ENCODE measurements at regions not wholly inside any gene's neighbourhood (a gene's known extent, or its start where the extent isn't known, plus 50 kb on each side); places are given as distances from the start of the nearest gene placed in this dataset.

DNA sequence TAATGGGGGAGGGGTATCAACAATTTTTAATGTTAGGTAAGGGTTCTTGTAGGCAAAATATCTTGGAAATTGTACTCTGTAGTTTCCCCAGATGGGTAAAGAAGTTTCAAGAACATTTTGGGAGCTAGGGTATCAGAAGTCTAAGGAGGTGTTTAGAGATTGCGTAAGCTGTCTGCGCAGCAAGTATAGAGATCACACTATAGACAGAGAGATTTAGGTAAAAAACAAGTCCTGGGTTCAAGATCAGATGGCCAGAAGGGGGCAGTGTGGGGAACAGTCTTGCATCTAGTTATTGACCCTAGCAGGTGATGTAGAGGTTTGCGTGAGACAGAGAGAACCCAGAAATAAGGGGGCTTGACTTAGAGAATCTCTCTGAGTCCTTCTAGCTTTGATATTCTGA lies 80.8 kb downstream of the S1PR1 start:
- no peak for DNase-seq

- peak; percentile 59 for DNase-seq
Measured at GRCh38 chr1:101323535-101323934, 86.7 kb downstream of the S1PR1 start.

- peak; percentile 48 for DNase-seq
Measured at GRCh38 chr1:101325144-101325543, 88.3 kb downstream of the S1PR1 start.

DNA sequence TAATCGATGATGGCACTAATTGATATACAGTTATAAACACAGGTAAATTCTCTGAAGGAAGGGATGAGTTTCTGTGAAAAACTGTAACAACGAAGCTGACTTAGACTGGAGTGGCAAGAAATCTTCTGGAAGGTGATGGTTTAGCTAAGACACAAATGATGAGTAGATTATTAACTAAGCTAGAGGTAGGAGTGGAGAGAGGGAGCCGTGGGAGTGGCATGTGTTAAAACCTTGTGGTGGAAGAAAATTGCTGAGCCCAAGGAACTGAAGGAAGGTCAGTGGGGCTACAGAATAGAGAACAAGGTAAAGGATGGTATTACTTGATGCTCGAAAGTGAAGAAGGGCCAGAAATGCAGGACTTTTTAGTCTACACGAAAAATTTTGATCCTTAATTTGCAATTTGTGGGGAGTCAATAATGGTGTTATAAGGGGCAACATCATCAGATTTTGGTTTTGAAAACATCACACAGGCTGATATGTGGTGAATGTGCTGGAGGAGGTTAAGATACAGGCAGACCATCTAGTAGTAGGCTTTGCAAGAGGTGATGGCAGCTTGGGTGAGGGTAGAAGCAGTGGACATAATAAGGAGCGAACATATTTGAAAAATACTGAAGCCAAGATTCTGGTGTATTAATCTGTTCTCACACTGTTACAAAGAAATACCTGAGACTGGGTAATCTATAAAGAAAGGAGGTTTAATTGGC lies 93.8 kb downstream of the S1PR1 start:
- DNase-seq, result no peak

DNA sequence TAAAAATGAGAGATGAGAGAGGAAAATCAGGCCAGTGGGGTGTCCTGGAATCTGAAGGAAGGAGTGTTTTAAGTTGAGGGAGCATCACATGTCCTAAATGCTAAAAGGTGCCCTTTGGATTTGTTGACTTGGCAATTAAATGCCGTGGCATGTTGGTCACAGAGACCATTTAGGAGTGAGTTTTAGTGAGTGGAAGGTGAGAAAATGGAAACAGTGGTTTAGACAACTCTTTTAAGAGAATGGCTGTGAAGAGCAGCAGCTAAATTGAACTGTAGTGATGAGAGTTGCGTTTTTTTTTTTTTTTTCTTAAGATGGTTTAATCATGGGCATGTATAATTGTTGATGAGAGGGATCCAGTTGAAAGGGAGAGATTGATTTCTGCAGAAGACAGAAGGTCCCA lies 95.0 kb downstream of the S1PR1 start:
- no peak for DNase-seq

DNA sequence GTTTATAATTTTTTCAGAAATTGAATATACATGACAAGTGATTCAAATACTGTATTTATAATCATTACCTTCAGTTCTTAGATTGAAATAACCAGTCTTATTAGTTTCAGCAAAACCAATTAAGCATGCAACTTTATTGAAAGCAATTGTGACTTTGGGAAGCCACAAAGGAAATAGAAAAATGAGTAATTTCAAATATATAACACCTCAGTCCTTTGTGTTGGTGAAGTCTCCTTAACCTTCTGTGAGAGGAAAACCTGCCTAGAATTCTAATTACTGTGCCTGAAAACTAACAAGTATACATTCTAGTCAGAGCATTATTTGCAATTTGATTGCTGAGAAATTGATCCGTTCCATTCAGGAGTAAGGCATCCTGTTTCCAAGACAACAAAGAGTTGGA lies 95.8 kb downstream of the S1PR1 start:
- DNase-seq, result no peak

GRCh38 chr1:101333186-101333585 lies 96.4 kb downstream of the S1PR1 start:
- DNase-seq, result no peak

DNA sequence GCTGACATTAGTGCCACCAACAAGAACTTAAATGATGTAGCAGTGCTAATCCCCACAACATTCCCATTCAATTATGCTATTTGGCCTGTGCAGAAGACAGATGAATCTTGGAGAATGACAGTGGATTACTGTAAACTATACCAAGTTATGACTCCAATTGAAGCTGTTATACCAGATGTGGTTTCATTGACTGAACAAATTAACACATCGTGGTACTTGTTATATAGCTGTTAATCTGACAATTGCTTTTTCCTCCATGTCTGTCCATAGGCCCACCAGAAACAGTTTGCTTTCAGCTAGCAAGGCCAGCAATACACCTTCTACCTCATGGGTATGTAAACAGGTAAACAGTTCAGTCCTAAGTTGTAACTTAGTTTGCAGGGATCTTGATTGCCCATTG lies 101.1 kb downstream of the S1PR1 start:
- DNase-seq, result no peak

DNA sequence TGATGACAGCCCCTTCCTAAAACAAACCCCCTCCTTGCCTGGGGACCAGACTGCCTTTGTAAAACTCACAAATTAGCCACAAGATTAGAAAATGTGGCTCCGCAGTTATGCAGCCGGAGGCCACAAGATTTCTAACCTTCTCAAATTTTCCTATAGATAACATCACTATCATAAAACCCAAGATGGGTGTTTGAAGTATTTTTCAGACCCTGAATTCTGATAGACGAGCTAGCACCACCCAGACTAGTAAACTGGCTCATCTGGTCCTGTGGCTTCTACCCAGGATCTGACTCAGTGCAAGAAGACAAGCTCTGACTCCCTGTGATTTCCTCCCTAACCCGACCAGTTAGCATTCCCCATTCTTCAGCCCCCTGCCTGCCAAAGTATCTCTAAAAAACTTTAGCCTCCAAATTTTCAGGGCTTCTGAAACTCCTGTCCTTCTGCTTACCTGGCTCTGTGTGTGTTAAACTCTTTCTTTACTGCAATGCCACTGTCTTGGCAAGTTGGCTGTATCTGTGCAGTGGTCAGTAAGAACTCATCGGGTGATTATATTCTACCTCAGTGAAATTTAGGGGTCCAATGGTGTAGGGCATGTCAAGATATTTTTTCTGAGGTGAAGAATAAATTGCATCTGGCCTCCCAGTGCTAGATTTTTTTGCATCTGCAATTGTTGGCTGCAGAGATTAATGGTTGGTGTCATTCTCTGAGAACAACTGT lies 102.1 kb downstream of the S1PR1 start:
- DNase-seq, result no peak

- DNase-seq, result no peak
Measured at GRCh38 chr1:101344745-101345144, 107.9 kb downstream of the S1PR1 start.

DNA sequence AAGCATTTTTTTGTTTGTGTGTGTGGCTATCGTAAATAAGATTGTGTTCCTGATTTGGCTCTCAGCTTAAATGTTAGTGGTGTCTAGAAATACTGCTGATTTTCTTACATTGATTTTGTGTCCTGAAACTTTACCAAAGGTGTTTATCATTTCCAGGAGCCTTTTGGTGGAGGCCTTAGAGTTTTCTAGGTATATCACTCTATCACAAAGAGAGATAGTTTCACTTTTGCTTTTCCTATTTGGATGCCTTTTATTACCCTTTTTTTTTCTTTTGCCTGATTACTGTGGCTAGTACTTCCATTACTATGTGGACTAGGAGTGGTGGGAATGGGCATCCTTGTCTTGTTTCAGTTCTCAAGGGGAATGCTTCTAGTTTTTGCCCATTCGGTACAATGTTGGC lies 109.6 kb downstream of the S1PR1 start:
- no peak for DNase-seq

DNA sequence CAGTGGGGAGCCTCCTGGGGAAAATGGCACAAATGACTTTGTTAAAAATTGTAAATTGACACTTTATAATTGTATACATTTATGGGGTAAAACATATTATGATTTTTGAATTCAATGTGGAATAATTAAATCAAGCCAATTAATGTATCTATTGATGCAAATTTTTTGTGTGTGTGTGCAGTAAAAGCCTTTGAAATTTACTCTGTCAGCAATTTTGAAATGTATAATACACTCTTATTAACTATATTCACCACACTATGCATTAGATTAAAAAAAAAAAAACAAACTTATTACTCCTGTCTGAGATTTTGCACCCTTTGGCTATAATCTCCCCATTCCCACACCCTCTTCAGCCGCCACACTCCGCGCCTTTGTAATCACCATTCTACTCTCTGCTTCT lies 119.2 kb downstream of the S1PR1 start:
- no peak for DNase-seq

DNA sequence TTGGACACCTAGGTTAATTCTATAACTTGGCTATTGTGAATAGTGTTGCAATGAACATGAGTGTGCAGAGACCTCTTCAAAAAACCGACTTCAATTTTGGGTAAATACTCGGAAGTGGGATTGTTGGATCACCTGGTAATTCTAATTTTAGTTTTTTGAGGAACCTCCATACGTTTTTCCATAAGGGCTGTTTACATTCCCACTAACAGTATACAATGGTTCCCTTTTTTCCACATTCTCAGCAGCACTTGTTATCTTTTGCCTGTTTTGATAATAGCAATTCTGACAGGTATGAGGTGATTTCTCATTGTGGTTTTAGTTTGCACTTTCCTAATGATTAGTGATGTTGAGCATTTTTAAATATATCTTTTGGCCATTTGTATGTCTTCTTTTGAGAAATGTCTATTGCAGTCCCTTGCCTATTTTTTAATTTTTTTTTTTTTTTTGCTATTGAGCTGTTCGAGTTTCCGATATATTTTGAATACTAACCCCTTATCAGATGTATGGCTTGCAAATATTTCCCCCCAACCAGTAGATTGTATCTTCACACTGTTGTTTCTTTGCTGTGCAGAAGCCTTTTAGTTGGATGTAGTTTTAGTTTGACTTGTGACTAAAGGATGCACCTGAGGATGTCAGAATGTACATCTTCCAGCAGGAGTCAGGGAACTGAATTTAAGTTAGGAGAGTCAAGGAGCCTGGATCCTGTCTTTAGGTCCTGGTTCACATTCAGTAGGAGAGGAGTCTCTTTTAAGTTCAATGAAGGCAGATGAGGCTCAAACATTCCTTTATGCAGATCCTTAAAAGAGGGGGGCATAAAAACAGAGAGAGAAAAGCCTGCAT lies 120.0 kb downstream of the S1PR1 start:
- no peak for DNase-seq

- peak; percentile 38 for DNase-seq
Measured at GRCh38 chr1:101357444-101357986, 120.7 kb downstream of the S1PR1 start.

DNA sequence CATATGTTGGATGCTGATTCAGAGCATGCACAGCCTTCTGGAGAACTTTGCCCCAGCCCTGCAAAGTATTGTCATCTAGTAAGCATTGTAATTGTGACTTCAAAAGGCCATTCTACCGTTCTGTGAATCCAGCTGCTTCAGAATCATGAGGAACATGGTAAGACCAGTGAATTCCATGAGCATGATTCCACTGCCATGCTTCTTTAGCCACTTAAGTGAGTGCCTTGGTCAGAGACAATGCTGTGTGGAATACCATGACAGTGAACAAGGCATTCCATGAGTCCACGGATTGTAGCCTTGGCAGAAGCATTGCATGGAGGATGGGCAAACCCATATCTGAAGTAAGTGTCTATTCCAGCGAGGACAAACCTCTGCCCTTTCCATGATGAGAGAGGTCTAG lies 123.7 kb downstream of the S1PR1 start:
- DNase-seq, result no peak

DNA sequence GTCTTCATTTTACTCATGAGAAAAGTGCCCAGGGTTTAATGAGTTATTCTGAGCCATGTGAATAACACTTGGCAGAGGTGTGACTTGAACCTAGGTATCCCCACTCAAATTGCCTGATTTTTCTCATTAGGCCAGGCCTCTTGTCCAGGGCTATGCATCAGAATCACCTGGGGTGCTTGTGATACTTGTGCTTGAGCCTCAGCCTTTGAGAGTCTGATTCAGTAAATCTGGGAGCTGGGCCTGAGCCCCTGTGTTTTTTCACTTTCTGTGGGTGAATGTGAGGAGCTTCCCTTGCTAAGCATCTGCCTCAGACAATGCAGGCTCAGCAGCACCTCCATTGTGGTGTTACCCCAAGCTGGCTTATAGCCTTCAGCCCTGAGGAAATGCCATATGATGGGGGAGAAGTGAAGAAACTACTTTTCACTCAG lies 127.1 kb downstream of the S1PR1 start:
- DNase-seq, result no peak

- no peak for DNase-seq
Measured at GRCh38 chr1:101364370-101365120, 127.7 kb downstream of the S1PR1 start.

DNA sequence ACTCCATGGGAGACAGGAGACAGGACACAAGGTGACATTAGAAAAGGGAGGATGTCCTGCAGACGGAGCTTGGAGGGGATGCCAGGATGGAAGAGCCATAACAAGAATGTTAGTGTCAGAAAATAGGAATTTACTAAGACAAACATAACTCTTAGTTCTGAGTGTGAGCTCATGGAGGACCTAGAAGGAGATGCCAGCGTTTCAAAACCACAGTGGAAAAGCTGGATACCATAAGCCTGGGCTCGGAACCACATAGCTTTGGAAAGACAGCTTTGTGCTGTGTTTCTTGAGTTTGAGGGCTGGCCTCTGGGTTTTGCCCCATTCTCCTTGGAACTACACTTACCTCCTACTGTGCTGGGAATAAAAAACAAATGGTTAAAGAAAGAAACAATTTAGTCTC lies 128.4 kb downstream of the S1PR1 start:
- DNase-seq, result no peak

- DNase-seq, result no peak
Measured at GRCh38 chr1:101365878-101366277, 129.1 kb downstream of the S1PR1 start.

DNA sequence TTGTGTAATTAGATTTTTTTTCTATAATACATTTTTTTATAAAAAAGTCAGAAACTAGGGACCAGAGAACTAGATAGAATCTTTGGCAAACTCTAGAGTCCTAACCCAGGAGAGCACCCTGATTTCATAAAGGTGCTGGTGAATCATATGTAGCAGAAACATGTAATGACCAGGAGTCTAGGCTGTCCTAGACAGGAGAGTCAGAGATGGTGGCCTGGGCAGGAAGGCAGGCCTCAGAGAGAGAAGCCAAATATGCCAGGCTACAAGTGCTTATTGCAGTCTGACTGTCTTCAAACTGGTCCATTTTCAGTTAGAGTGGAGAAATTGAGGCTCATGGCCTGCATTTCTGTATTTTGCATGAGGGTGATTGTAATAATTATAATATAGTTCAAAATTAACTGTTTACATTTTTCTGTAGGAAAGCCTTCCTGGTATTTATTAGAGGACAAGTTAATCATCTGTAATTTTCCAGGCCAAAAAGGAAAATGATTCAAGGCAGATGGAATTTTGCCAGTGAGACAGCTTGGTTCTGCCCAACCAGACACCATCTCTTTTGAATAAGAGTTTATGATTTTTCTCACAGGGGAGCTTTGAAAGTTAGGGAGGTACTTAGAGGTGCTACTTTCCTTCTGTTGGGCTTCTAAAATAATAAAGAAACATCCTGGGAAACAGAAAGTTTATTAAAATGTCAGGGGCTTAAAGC lies 129.8 kb downstream of the S1PR1 start:
- no peak for DNase-seq

- DNase-seq, result no peak
Measured at GRCh38 chr1:101367630-101368029, 130.8 kb downstream of the S1PR1 start.

GRCh38 chr1:101370488-101370887 lies 133.7 kb downstream of the S1PR1 start:
- DNase-seq, result no peak
